GM23338 (cell line): ENCODE measurements at regions not wholly inside any gene's neighbourhood (a gene's known extent, or its start where the extent isn't known, plus 50 kb on each side); places are given as distances from the start of the nearest gene placed in this dataset.

ENCODE experiments used
- ATAC-seq: fragments of 200-7000 bp; cut with Tn5 transposase; 3 replicates; pipeline ENCODE4 v1.9.1; 2020
- DNase-seq: peaks from one replicate; pipeline ENCODE4 v3.0.0-alpha.2; 2015; ENCODE audit warnings: low spot score
- H2AFZ ChIP-seq: fragments of 200-600 bp; sonication (generic); 2 replicates; pipeline ENCODE4 v1.8.0; 2016; ENCODE audit warnings: antibody characterized with exemption, mild to moderate bottlenecking, moderate library complexity
- H3F3A ChIP-seq: fragments of 200-600 bp; sonication (generic); replicated peaks from 2 replicates; pipeline ENCODE4 v1.8.0; 2017; ENCODE audit warnings: antibody characterized with exemption, mixed run types, low read depth
- H3K27ac ChIP-seq: fragments of 200-600 bp; sonication (generic); 2 replicates; pipeline ENCODE4 v1.6.1; 2016; ENCODE audit warnings: low read depth
- H3K27me3 ChIP-seq: fragments of 200-600 bp; sonication (generic); 2 replicates; pipeline ENCODE4 v1.8.0; 2016; ENCODE audit warnings: mild to moderate bottlenecking, mixed run types, moderate library complexity; ENCODE audit not compliant: insufficient read depth
- H3K36me3 ChIP-seq: fragments of 200-600 bp; sonication (generic); 2 replicates; pipeline ENCODE4 v1.8.0; 2016; ENCODE audit warnings: mild to moderate bottlenecking; ENCODE audit not compliant: insufficient read depth
- H3K4me1 ChIP-seq: fragments of 200-600 bp; sonication (generic); 2 replicates; pipeline ENCODE4 v1.8.0; 2016; ENCODE audit warnings: mild to moderate bottlenecking, moderate library complexity; ENCODE audit not compliant: insufficient read depth
- H3K4me2 ChIP-seq: fragments of 200-600 bp; sonication (generic); 2 replicates; pipeline ENCODE4 v1.7.1; 2017; ENCODE audit warnings: mixed run types
- H3K4me3 ChIP-seq: fragments of 200-600 bp; sonication (generic); 2 replicates; pipeline ENCODE4 v1.6.1; 2016; ENCODE audit warnings: mixed run types
- H3K79me2 ChIP-seq: fragments of 200-600 bp; sonication (generic); replicated peaks from 2 replicates; pipeline ENCODE4 v1.8.0; 2017; ENCODE audit warnings: mild to moderate bottlenecking; ENCODE audit not compliant: insufficient read depth
- H3K9me2 ChIP-seq: fragments of 200-600 bp; sonication (generic); 2 replicates; pipeline ENCODE4 v1.8.0; 2017; ENCODE audit not compliant: insufficient read depth
- H4K20me1 ChIP-seq: fragments of 200-600 bp; sonication (generic); replicated peaks from 2 replicates; pipeline ENCODE4 v1.8.0; 2017; ENCODE audit warnings: mild to moderate bottlenecking; ENCODE audit not compliant: insufficient read depth
- H3K27ac Mint-ChIP-seq: 2 replicates; pipeline ENCODE4 v1.8.0; 2020; ENCODE audit warnings: inconsistent platforms, mild to moderate bottlenecking, moderate library complexity, mixed read lengths
- H3K27me3 Mint-ChIP-seq: 3 replicates; pipeline ENCODE4 v1.8.0; 2022; ENCODE audit warnings: low read depth, mild to moderate bottlenecking, moderate library complexity, mixed read lengths, inconsistent platforms; ENCODE audit not compliant: insufficient read depth, poor library complexity
- H3K36me3 Mint-ChIP-seq: 3 replicates; pipeline ENCODE4 v1.8.0; 2021; ENCODE audit warnings: low read depth, mild to moderate bottlenecking, inconsistent platforms, moderate library complexity, mixed read lengths
- H3K4me1 Mint-ChIP-seq: 3 replicates; pipeline ENCODE4 v1.8.0; 2020; ENCODE audit warnings: mild to moderate bottlenecking, inconsistent platforms, mixed read lengths
- H3K4me3 Mint-ChIP-seq: 3 replicates; pipeline ENCODE4 v1.8.0; 2021; ENCODE audit warnings: moderate library complexity, mild to moderate bottlenecking, inconsistent platforms, mixed read lengths
- H3K9me3 Mint-ChIP-seq: 3 replicates; pipeline ENCODE4 v1.8.0; 2020; ENCODE audit warnings: moderate library complexity, mild to moderate bottlenecking, inconsistent platforms, mixed read lengths
- CREB1 ChIP-seq: fragments of 250-450 bp; sonication (Bioruptor Pico); IDR thresholded peaks from 2 replicates; pipeline ENCODE4 v1.5.0; 2020; ENCODE audit warnings: low read depth, mild to moderate bottlenecking, moderate library complexity
- EZH2 ChIP-seq: fragments of 200-600 bp; sonication (generic); IDR thresholded peaks from one replicate; pipeline ENCODE4 v1.8.0; 2017; ENCODE audit warnings: antibody characterized with exemption, mild to moderate bottlenecking, low read depth; ENCODE audit not compliant: unreplicated experiment
- EZH2phosphoT487 ChIP-seq: fragments of 200-600 bp; sonication (generic); IDR thresholded peaks from one replicate; pipeline ENCODE4 v1.8.1; 2018; ENCODE audit warnings: antibody characterized with exemption; ENCODE audit not compliant: unreplicated experiment
- JUNB ChIP-seq: IDR thresholded peaks from one replicate; pipeline ENCODE4 v1.6.1; 2016; ENCODE audit warnings: antibody characterized with exemption; ENCODE audit not compliant: unreplicated experiment
- NANOG ChIP-seq: IDR thresholded peaks from 2 replicates; pipeline ENCODE4 v1.6.1; 2016; ENCODE audit warnings: antibody characterized with exemption, borderline replicate concordance
- POLR2AphosphoS5 ChIP-seq: IDR thresholded peaks from 2 replicates; pipeline ENCODE4 v1.6.1; 2016; ENCODE audit warnings: antibody characterized with exemption, low read depth
- STAT1 ChIP-seq: IDR thresholded peaks from one replicate; pipeline ENCODE4 v1.6.1; 2016; ENCODE audit warnings: antibody characterized with exemption; ENCODE audit not compliant: unreplicated experiment
- ZNF114 ChIP-seq: fragments of 250-450 bp; sonication (Bioruptor Pico); IDR thresholded peaks from 2 replicates; pipeline ENCODE4 v1.5.0; 2020; ENCODE audit warnings: mild to moderate bottlenecking, moderate library complexity
- ZNF331 ChIP-seq: fragments of 250-450 bp; sonication (Bioruptor Pico); IDR thresholded peaks from 2 replicates; pipeline ENCODE4 v1.5.0; 2020; ENCODE audit warnings: low read depth, mild to moderate bottlenecking, moderate library complexity
- TF ChIP-seq, protein P1 (sequence below), 2 experiments: fragments of 200-600 bp in 1 of 2; sonication (generic) in 1 of 2; conservative IDR thresholded peaks; 2 replicates each; pipeline versions ENCODE4 v1.5.1 to v1.6.1; 2016 to 2017; ENCODE audit warnings: antibody characterized with exemption in 2 of 2, low read depth in 2 of 2, mild to moderate bottlenecking in 2 of 2, moderate library complexity in 1 of 2
- TF ChIP-seq, protein P2 (sequence below): IDR thresholded peaks from one replicate; pipeline ENCODE4 v1.6.1; 2018; ENCODE audit warnings: antibody characterized with exemption; ENCODE audit not compliant: unreplicated experiment

DNA sequence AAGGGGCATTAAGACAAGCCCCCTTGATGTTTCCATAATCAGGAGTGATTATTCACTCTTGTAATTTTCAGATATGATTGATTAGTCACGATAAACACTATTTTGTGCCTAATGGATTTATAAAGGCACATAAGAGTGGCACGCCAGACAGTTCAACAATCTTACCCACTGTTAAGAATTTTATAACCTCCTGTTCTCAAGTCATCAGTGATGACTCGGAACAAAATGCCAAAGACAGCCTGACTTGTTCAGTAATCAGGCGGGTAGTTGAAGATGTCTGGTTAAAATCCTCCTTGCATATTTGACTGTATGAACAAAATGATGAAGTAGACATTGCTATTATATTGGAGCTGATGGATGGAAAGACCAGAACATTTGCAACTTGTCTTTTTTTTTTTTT is 212.1 kb upstream of the RMST start:
- no peaks in the 10 kb centered on the region for H3K36me3 ChIP-seq
- peaks cover 17% of the 10 kb centered on the region for H3K4me1 ChIP-seq
- H3K36me3 Mint-ChIP-seq: no peaks in the 10 kb centered on the region
- H3K4me3 ChIP-seq: no peak overlapping the region
- peaks cover 6% of the 10 kb centered on the region; the same call in 1 of the 2 replicates for H3K9me2 ChIP-seq
- no peaks in the 10 kb centered on the region for H3K27me3 ChIP-seq
- H3K4me1 Mint-ChIP-seq: peaks cover 24% of the 10 kb centered on the region
- H3F3A ChIP-seq: no peaks in the 10 kb centered on the region
- no peaks in the 10 kb centered on the region for H4K20me1 ChIP-seq
- H3K4me3 Mint-ChIP-seq: no peak overlapping the region
- no peaks in the 10 kb centered on the region for H3K9me3 Mint-ChIP-seq
- no peak overlapping the region for H3K4me2 ChIP-seq
- ATAC-seq (no peak), DNase-seq (no peak)
- H3K27ac ChIP-seq: no peak overlapping the region
- no peak for TF ChIP-seq JUNB
- no peak for TF ChIP-seq ZNF114 (CRISPR knock-in tag)
- H3K79me2 ChIP-seq: no peaks in the 10 kb centered on the region
- H3K27ac Mint-ChIP-seq: no peak overlapping the region
- H3K27me3 Mint-ChIP-seq: no peaks in the 10 kb centered on the region
- no peak overlapping the region for H2AFZ ChIP-seq

DNA sequence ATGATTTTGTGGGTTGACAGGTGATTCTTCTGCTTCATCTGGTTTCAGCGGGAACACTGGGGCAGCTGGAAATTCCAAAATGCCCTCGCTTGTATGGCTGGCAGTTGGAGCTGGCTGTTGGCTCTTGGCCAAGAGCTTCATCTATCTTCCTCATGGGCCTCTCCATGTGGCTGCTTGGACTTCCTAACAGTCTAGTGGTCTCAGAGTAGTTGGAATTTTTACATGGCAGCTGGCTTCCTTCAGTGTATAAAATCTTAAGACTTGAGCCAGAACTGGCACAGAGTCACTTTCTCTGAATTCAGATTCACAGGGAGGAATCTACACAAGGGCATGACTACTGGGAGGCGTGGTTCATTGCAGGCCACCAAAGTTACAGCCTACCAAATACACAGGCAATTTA is 204.9 kb upstream of the RMST start:
- Histone ChIP-seq H3K9me2 (0 out of 2 replicates have a peak, but pooled peaks cover under 1% of the 10 kb centered on the region), H3K79me2 (no peaks in the 10 kb centered on the region), H3F3A (no peaks in the 10 kb centered on the region), H3K4me1 (peaks cover 17% of the 10 kb centered on the region), H3K27ac (no peak overlapping the region), H3K27me3 (no peaks in the 10 kb centered on the region), H2AFZ (no peak overlapping the region), H4K20me1 (no peaks in the 10 kb centered on the region), H3K4me2 (no peak overlapping the region), H3K4me3 (no peak overlapping the region), H3K36me3 (no peaks in the 10 kb centered on the region)
- no peak overlapping the region for H3K27ac Mint-ChIP-seq
- TF ChIP-seq STAT1: no peak
- no peak for TF ChIP-seq JUNB
- TF ChIP-seq ZNF331 (CRISPR knock-in tag): no peak
- no peak for TF ChIP-seq POLR2AphosphoS5
- TF ChIP-seq, protein P1, sequence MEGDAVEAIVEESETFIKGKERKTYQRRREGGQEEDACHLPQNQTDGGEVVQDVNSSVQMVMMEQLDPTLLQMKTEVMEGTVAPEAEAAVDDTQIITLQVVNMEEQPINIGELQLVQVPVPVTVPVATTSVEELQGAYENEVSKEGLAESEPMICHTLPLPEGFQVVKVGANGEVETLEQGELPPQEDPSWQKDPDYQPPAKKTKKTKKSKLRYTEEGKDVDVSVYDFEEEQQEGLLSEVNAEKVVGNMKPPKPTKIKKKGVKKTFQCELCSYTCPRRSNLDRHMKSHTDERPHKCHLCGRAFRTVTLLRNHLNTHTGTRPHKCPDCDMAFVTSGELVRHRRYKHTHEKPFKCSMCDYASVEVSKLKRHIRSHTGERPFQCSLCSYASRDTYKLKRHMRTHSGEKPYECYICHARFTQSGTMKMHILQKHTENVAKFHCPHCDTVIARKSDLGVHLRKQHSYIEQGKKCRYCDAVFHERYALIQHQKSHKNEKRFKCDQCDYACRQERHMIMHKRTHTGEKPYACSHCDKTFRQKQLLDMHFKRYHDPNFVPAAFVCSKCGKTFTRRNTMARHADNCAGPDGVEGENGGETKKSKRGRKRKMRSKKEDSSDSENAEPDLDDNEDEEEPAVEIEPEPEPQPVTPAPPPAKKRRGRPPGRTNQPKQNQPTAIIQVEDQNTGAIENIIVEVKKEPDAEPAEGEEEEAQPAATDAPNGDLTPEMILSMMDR (conservative IDR thresholded peaks at IDR 0.05; ENCODE audit: low read depth in 2 of 2): no peak
- TF ChIP-seq, protein P2, sequence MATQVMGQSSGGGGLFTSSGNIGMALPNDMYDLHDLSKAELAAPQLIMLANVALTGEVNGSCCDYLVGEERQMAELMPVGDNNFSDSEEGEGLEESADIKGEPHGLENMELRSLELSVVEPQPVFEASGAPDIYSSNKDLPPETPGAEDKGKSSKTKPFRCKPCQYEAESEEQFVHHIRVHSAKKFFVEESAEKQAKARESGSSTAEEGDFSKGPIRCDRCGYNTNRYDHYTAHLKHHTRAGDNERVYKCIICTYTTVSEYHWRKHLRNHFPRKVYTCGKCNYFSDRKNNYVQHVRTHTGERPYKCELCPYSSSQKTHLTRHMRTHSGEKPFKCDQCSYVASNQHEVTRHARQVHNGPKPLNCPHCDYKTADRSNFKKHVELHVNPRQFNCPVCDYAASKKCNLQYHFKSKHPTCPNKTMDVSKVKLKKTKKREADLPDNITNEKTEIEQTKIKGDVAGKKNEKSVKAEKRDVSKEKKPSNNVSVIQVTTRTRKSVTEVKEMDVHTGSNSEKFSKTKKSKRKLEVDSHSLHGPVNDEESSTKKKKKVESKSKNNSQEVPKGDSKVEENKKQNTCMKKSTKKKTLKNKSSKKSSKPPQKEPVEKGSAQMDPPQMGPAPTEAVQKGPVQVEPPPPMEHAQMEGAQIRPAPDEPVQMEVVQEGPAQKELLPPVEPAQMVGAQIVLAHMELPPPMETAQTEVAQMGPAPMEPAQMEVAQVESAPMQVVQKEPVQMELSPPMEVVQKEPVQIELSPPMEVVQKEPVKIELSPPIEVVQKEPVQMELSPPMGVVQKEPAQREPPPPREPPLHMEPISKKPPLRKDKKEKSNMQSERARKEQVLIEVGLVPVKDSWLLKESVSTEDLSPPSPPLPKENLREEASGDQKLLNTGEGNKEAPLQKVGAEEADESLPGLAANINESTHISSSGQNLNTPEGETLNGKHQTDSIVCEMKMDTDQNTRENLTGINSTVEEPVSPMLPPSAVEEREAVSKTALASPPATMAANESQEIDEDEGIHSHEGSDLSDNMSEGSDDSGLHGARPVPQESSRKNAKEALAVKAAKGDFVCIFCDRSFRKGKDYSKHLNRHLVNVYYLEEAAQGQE: no peak
- TF ChIP-seq EZH2phosphoT487: no peak
- TF ChIP-seq NANOG: no peak
- no peak for TF ChIP-seq EZH2
- TF ChIP-seq CREB1 (CRISPR knock-in tag): no peak
- H3K4me1 Mint-ChIP-seq: peaks cover 16% of the 10 kb centered on the region
- H3K27me3 Mint-ChIP-seq: no peaks in the 10 kb centered on the region
- no peak for ATAC-seq
- DNase-seq: no peak
- no peaks in the 10 kb centered on the region for H3K36me3 Mint-ChIP-seq
- H3K9me3 Mint-ChIP-seq: no peaks in the 10 kb centered on the region
- H3K4me3 Mint-ChIP-seq: no peak overlapping the region
